ENCODE measurements at regions not wholly inside any gene's neighbourhood (a gene's known extent, or its start where the extent isn't known, plus 50 kb on each side); places are given as distances from the start of the nearest gene placed in this dataset.

GRCh38 chr2:71821856-71822255, 325.8 kb downstream of the CYP26B1 start:
- Histone ChIP-seq H3K9me3 (ENCODE audit: low read length) (no peaks in the 10 kb centered on the region), H4K20me1 (ENCODE audit: insufficient read depth, low read length) (no peaks in the 10 kb centered on the region), H3K79me2 (ENCODE audit: insufficient read depth, low read length) (no peaks in the 10 kb centered on the region), H3K27ac (ENCODE audit: extremely low read length, insufficient read depth, low read length) (no peak overlapping the region), H3K36me3 (replicated peaks in 1 of 2; ENCODE audit: control insufficient read depth in 1 of 2, insufficient read depth in 2 of 2, low read length in 2 of 2) (no peaks in the 10 kb centered on the region), H3K4me1 (ENCODE audit: insufficient read depth, low read length) (no peaks in the 10 kb centered on the region), H2AFZ (ENCODE audit: low read length) (no peak overlapping the region), H3K9ac (ENCODE audit: insufficient read depth, low read depth, low read length) (no peak overlapping the region), H3K27me3 (ENCODE audit: control insufficient read depth in 1 of 2, insufficient read depth in 2 of 2, low read length in 2 of 2) (0 out of 5 replicates have a peak, but pooled peaks cover 0 to under 1% of the 10 kb centered on the region in 2 experiments), H3K4me2 (ENCODE audit: low read depth, low read length) (no peak overlapping the region), H3K4me3 (replicated peaks in 1 of 3; ENCODE audit: insufficient read depth in 1 of 3, low read depth in 2 of 3, low read length in 3 of 3) (no peak overlapping the region)
- POLR2A ChIA-PET: no interaction called here
- intact Hi-C loops (cut with micrococcal nuclease; ENCODE audit: unreplicated experiment): no loop called here
- BruUV-seq (replicated peaks): no TSS peak
- TF ChIP-seq SNAI1 (CRISPR knock-in tag; IDR thresholded peaks at IDR 0.05; ENCODE audit: borderline replicate concordance) (no peak), ZNF850 (CRISPR knock-in tag; conservative IDR thresholded peaks at IDR 0.05) (no peak), MEIS1 (CRISPR knock-in tag; IDR thresholded peaks at IDR 0.05; ENCODE audit: borderline replicate concordance) (no peak), ZFP62 (CRISPR knock-in tag; IDR thresholded peaks at IDR 0.05) (no peak), THYN1 (CRISPR knock-in tag; IDR thresholded peaks at IDR 0.05; ENCODE audit: borderline replicate concordance, low read depth) (no peak), ZFP41 (CRISPR knock-in tag; IDR thresholded peaks at IDR 0.05; ENCODE audit: borderline replicate concordance) (no peak), KDM6A (CRISPR knock-in tag; IDR thresholded peaks at IDR 0.05; ENCODE audit: low read depth) (no peak), ZNF781 (CRISPR knock-in tag; IDR thresholded peaks at IDR 0.05; ENCODE audit: borderline replicate concordance, not compliant biosample characterization) (no peak), ADNP (CRISPR knock-in tag; IDR thresholded peaks at IDR 0.05) (no peak), TAF15 (IDR thresholded peaks at IDR 0.05; ENCODE audit: low read depth, low read length, poor library complexity, severe bottlenecking) (no peak), ZNF747 (CRISPR knock-in tag; IDR thresholded peaks at IDR 0.05; ENCODE audit: borderline replicate concordance) (no peak), TAF1 (CRISPR knock-in tag; IDR thresholded peaks at IDR 0.05) (no peak), ZNF34 (CRISPR knock-in tag; IDR thresholded peaks at IDR 0.05; ENCODE audit: borderline replicate concordance) (no peak), BRD4 (CRISPR knock-in tag; IDR thresholded peaks at IDR 0.05) (no peak), ZNF136 (CRISPR knock-in tag; IDR thresholded peaks at IDR 0.05; ENCODE audit: low read depth) (no peak)
- TF ChIP-seq, protein P1, sequence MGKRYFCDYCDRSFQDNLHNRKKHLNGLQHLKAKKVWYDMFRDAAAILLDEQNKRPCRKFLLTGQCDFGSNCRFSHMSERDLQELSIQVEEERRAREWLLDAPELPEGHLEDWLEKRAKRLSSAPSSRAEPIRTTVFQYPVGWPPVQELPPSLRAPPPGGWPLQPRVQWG (CRISPR knock-in tag; IDR thresholded peaks at IDR 0.05; ENCODE audit: borderline replicate concordance, low read depth): no peak
- TF ChIP-seq, protein P2, sequence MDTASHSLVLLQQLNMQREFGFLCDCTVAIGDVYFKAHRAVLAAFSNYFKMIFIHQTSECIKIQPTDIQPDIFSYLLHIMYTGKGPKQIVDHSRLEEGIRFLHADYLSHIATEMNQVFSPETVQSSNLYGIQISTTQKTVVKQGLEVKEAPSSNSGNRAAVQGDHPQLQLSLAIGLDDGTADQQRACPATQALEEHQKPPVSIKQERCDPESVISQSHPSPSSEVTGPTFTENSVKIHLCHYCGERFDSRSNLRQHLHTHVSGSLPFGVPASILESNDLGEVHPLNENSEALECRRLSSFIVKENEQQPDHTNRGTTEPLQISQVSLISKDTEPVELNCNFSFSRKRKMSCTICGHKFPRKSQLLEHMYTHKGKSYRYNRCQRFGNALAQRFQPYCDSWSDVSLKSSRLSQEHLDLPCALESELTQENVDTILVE (CRISPR knock-in tag; IDR thresholded peaks at IDR 0.05): no peak
- CTCF ChIA-PET (ENCODE audit: low intra/inter-chr PET ratio, low total read pairs): no interaction called here
- no peak for ATAC-seq
- FAIRE-seq: no peak
- no peak for DNase-seq (ENCODE audit: low spot score)
- in situ Hi-C loops (cut with HindIII; ENCODE audit: extremely low pct_ligation_motif_present, low pct_unique_long_range_greater_than_20kb): loop anchor here (25.0 kb wide), 1 partner anchor 765 kb away; no protein-coding TSS in a partner anchor

All from HepG2 (cell line).